Loucy (cell line): ENCODE measurements at regions not wholly inside any gene's neighbourhood (a gene's known extent, or its start where the extent isn't known, plus 50 kb on each side); places are given as distances from the start of the nearest gene placed in this dataset.

Source experiments
- H2AFZ ChIP-seq: fragments of 200-600 bp; sonication (generic); 2 replicates; pipeline ENCODE4 v1.6.0; 2016; ENCODE audit warnings: antibody characterized with exemption, mild to moderate bottlenecking, low read length, moderate library complexity
- H3F3A ChIP-seq: fragments of 200-600 bp; 2 replicates; pipeline ENCODE4 v1.6.0; 2016; ENCODE audit warnings: antibody characterized with exemption, low read depth, mild to moderate bottlenecking
- H3K27me3 ChIP-seq: fragments of 200-600 bp; sonication (generic); 2 replicates; pipeline ENCODE4 v1.6.1; 2014; ENCODE audit warnings: low read length, mild to moderate bottlenecking; ENCODE audit not compliant: insufficient read depth, poor library complexity, severe bottlenecking
- H3K36me3 ChIP-seq: fragments of 200-600 bp; sonication (generic); 2 replicates; pipeline ENCODE4 v1.6.1; 2016; ENCODE audit warnings: low read length; ENCODE audit not compliant: insufficient read depth
- H3K4me1 ChIP-seq: fragments of 200-600 bp; sonication (generic); 2 replicates; pipeline ENCODE4 v1.5.1; 2014; ENCODE audit warnings: low read length, mild to moderate bottlenecking; ENCODE audit not compliant: insufficient read depth, poor library complexity, severe bottlenecking
- H3K4me2 ChIP-seq: fragments of 200-600 bp; sonication (generic); 2 replicates; pipeline ENCODE4 v1.6.0; 2014; ENCODE audit warnings: antibody characterized with exemption, low read length, low read depth, mild to moderate bottlenecking; ENCODE audit not compliant: poor library complexity, severe bottlenecking
- H3K4me3 ChIP-seq: fragments of 200-600 bp; sonication (generic); 2 replicates; pipeline ENCODE4 v1.5.1; 2014; ENCODE audit warnings: low read length, mild to moderate bottlenecking, mixed read lengths; ENCODE audit not compliant: poor library complexity, severe bottlenecking
- H3K79me2 ChIP-seq: fragments of 200-600 bp; sonication (generic); 2 replicates; pipeline ENCODE4 v1.6.1; 2014; ENCODE audit warnings: low read length; ENCODE audit not compliant: insufficient read depth
- H3K9ac ChIP-seq: fragments of 200-600 bp; sonication (generic); 2 replicates; pipeline ENCODE4 v1.6.0; 2014; ENCODE audit warnings: mild to moderate bottlenecking, low read depth, low read length, moderate library complexity; ENCODE audit not compliant: poor library complexity, severe bottlenecking
- H3K9me2 ChIP-seq: fragments of 200-600 bp; sonication (generic); replicated peaks from 2 replicates; pipeline ENCODE4 v1.6.1; 2016; ENCODE audit warnings: low read depth, low read length, mixed read lengths
- H3K9me3 ChIP-seq: fragments of 200-600 bp; sonication (generic); 2 replicates; pipeline ENCODE4 v1.6.1; 2014; ENCODE audit warnings: mild to moderate bottlenecking, antibody characterized with exemption, low read length, low read depth; ENCODE audit not compliant: insufficient read depth
- H4K20me1 ChIP-seq: fragments of 200-600 bp; sonication (generic); 2 replicates; pipeline ENCODE4 v1.6.0; 2014; ENCODE audit warnings: antibody characterized with exemption, low read length, mild to moderate bottlenecking; ENCODE audit not compliant: insufficient read depth, poor library complexity, severe bottlenecking
- CTCF ChIP-seq: fragments of 200-600 bp; sonication (generic); conservative IDR thresholded peaks from 2 replicates; pipeline ENCODE4 v1.5.1; 2014; ENCODE audit warnings: mild to moderate bottlenecking, antibody characterized with exemption, low read length
- EZH2phosphoT487 ChIP-seq: fragments of 200-600 bp; IDR thresholded peaks from 2 replicates; pipeline ENCODE4 v1.6.1; 2018; ENCODE audit warnings: antibody characterized with exemption, mild to moderate bottlenecking, moderate library complexity, borderline replicate concordance

DNA sequence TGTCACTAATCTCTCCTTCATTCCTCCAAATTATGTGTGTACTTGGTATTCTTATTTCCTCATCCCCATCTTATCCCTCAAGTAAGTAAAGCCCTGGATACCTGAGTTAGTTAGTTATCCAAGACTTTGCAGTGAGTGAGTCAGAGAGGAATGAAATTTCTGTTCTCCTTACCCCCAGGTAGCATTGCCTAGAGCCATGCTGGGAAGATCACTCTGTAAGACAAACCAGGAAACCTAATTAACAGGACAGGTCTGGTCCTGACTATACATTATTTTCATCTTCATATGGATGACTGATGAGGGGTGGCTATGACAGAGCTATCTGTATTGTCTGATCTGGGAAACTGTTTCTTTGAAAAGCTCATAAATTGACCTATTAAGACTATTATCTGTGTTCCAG, 55.0 kb upstream of the ITGA6 start:
- no peaks in the 10 kb centered on the region for H3F3A ChIP-seq

GRCh38 chr2:172373076-172373475, 54.3 kb upstream of the ITGA6 start:
- Histone ChIP-seq H3K9me2 (no peaks in the 10 kb centered on the region), H4K20me1 (no peaks in the 10 kb centered on the region), H3K4me2 (no peak overlapping the region), H3F3A (no peaks in the 10 kb centered on the region), H3K27me3 (no peaks in the 10 kb centered on the region), H3K36me3 (no peaks in the 10 kb centered on the region), H3K9ac (no peak overlapping the region), H3K79me2 (no peaks in the 10 kb centered on the region), H3K4me3 (no peak overlapping the region), H3K9me3 (peaks cover 19% of the 10 kb centered on the region; the same call in 1 of the 2 replicates), H2AFZ (no peak overlapping the region), H3K4me1 (peaks cover 23% of the 10 kb centered on the region)
- TF ChIP-seq EZH2phosphoT487 (no peak), CTCF (no peak)

More for the DNA sequence above, 55.0 kb upstream of the ITGA6 start:
- Histone ChIP-seq H3K4me2 (no peak overlapping the region), H3K79me2 (no peaks in the 10 kb centered on the region), H4K20me1 (no peaks in the 10 kb centered on the region), H3K36me3 (no peaks in the 10 kb centered on the region), H2AFZ (no peak overlapping the region), H3K4me1 (peaks cover 23% of the 10 kb centered on the region), H3K9me2 (no peaks in the 10 kb centered on the region), H3K9me3 (peaks cover 19% of the 10 kb centered on the region; the same call in 1 of the 2 replicates), H3K4me3 (no peak overlapping the region), H3K27me3 (no peaks in the 10 kb centered on the region), H3K9ac (no peak overlapping the region)
- TF ChIP-seq CTCF (no peak), EZH2phosphoT487 (no peak)

- no peak for TF ChIP-seq CTCF
- no peak for TF ChIP-seq EZH2phosphoT487
- no peak overlapping the region for H2AFZ ChIP-seq
- peaks cover 23% of the 10 kb centered on the region for H3K4me1 ChIP-seq
- no peaks in the 10 kb centered on the region for H3K27me3 ChIP-seq
- H3K79me2 ChIP-seq, result no peaks in the 10 kb centered on the region
- no peak overlapping the region for H3K4me3 ChIP-seq
- H3K9me3 ChIP-seq, result peaks cover 13% of the 10 kb centered on the region; the same call in 1 of the 2 replicates
- H3K36me3 ChIP-seq, result no peaks in the 10 kb centered on the region
- H3K9me2 ChIP-seq, result no peaks in the 10 kb centered on the region
- H3F3A ChIP-seq, result no peaks in the 10 kb centered on the region
- no peak overlapping the region for H3K9ac ChIP-seq
- H3K4me2 ChIP-seq, result no peak overlapping the region
- H4K20me1 ChIP-seq, result no peaks in the 10 kb centered on the region
Measured at GRCh38 chr2:172373766-172374165, 53.6 kb upstream of the ITGA6 start.
